HK-2 (cell line): ENCODE measurements at regions not wholly inside any gene's neighbourhood (a gene's known extent, or its start where the extent isn't known, plus 50 kb on each side); places are given as distances from the start of the nearest gene placed in this dataset.
A peak's percentile ranks its signal among the peaks of the same experiment; 100 is the strongest.

ENCODE experiments used
- DNase-seq: peaks from one replicate; pipeline ENCODE4 v3.0.0-alpha.2; 2018; ENCODE audit not compliant: unreplicated experiment

- no peak for DNase-seq
Observed at GRCh38 chr10:78771808-78772455, 296.8 kb upstream of the ZMIZ1 start.

- DNase-seq: no peak
Observed at GRCh38 chr10:78772486-78772885, 296.3 kb upstream of the ZMIZ1 start.

DNA sequence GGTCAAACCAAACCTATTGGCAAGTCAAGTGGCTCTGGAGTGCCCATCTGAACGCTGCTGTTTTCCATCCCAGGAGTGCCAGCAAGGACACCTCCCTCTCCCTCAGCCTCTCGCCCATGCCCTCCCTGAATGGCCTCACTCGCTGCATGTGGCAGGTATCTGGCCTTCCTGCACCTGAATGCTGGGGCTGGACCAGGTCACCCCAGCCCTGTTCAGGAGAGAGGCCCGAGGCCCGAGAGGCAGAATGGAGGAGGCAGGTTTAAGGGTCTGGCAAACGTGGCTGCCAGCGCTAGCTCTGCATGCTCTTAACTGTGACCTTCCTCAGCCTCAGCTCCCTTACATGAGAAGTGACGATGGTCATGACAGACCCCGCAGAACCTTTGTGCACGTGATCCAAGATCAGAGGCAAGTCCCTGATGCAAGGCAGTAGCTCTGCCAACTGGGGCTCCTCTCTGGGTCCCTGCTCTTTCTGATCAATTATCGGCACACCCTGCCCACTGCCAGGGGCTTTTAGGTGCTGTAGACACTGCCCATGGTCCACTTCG lies 295.7 kb upstream of the ZMIZ1 start:
- no peak for DNase-seq

DNA sequence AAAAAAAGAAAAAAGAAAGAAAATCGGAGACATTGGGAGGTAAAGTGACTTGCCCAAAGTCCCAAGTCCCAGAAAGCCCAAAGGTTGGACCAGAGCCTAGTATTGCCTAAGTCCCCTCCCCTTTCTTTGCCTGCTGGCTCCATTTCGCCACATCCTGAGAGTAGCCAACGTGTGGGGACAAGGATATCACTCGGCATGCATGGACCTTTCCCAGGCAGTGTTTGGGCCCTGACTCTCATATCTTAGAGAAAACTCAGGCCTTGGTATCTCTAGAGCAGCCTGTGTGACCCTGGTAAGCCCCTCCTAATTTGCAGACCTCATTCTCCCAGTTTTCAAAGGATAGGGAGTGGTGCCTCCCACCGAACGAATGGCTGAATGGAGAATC lies 294.2 kb upstream of the ZMIZ1 start:
- DNase-seq: no peak

- no peak for DNase-seq
Observed at GRCh38 chr10:78774999-78775711, 293.6 kb upstream of the ZMIZ1 start.

DNA sequence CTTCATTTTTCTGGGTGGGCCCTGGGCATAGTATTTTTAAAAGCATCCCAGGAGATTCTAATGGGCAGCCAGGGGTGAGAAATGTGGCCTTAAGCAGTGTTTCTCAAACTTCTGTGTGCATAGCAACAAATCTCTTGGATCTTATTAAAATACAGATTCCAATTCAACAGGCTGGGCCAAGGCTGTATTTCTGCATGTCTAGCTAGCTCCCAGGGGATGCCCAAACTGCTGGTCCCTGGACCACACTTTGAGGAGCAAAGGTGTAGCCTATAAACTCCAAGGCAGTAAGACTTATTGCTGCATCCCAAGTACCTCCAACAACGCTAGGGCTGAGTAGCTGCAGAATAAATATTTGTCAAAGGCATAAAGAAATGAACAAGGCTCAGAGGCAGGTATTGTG lies 292.9 kb upstream of the ZMIZ1 start:
- no peak for DNase-seq

GRCh38 chr10:78776756-78777155 lies 292.0 kb upstream of the ZMIZ1 start:
- no peak for DNase-seq

GRCh38 chr10:78777466-78777865 lies 291.3 kb upstream of the ZMIZ1 start:
- DNase-seq: no peak

GRCh38 chr10:78777867-78778266 lies 290.9 kb upstream of the ZMIZ1 start:
- no peak for DNase-seq

- DNase-seq: no peak
Observed at GRCh38 chr10:78778444-78779338, 290.1 kb upstream of the ZMIZ1 start.

DNA sequence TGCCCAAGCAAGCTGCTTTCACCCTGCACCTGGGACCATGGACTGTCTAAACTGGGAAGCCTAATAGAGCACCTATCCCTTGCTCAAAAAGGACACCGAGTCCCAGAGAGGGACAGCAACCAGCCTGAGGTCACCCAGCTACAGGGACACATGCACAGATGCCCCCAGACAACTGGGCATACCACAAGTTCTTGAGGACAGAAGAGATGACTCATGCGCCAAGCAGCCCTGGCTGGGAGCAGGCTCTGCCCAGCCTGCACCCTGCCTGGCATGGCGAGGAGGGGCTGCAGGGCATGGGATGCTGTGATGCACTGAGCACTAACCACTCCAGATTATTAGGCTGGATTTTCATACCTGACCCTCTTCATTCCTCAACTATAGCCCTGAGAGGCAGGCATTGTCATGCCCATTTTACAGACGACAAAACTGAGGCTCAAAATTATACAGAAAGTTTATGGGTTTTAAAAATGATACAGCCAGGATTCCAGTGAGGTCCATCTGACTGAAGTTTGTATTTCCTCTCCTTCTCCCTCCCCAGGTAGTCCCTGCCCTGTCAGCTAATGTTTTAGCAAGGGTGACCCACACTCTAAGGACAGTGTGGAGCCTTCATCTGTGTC lies 289.3 kb upstream of the ZMIZ1 start:
- DNase-seq: peak; percentile 26

DNA sequence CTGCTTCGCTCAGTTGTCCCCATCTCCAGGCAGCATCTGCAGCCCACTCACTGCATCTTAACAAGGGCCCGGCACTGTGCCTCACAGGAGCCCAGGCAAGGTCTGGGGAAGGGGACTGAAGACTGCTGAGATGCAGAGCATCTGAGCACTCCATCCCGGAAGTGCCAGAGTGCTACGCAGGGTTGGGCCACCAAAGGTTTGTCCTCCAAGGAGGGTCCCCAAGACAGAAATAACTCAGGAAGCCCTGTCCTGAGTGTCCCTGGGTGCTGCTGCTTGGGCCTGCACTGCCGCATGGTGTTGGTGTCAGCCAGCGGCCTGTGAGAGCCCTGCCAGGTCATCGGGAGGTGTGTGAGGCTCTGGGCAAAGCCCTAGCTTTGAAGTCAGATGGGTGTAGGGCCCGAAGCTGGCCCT lies 288.2 kb upstream of the ZMIZ1 start:
- no peak for DNase-seq

GRCh38 chr10:78781251-78781913 lies 287.4 kb upstream of the ZMIZ1 start:
- no peak for DNase-seq

DNA sequence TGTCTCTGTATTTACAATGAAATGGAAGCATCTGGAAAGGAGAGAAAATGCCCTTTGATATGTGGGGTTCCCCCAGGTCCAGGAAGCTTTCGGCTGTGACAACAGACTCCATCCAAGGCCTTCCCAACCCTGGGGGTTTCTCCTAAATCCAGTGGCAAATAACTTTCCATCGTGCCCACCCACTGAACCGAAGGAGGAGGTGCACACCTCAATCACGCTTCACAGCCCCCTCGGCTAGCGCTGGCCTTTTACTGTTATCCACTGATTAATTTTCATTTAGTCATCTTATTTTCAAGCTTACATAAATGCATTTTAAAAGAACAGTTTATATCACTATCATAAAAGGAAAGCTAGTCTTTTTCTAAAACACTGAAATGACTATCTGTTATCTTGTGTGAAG lies 286.8 kb upstream of the ZMIZ1 start:
- no peak for DNase-seq

DNA sequence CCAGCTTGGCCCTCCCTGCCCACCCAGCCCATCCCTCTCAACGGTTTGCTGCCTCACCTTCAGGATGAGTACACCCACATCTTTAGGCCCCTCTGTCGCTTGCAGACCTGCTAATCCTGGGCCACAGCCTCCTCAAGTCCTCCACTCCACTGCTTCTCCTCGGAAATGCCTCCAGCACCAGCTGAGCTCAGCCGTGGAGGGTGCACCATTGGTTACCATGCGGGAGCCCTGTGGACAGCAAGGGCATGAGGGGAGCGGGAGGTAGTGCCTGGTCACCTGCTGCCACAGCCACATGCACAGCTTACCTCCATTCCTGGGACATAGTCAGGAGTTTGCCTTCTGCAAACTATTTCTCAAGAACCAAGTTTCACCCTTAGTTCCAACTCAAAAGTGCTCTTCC lies 286.3 kb upstream of the ZMIZ1 start:
- no peak for DNase-seq

DNA sequence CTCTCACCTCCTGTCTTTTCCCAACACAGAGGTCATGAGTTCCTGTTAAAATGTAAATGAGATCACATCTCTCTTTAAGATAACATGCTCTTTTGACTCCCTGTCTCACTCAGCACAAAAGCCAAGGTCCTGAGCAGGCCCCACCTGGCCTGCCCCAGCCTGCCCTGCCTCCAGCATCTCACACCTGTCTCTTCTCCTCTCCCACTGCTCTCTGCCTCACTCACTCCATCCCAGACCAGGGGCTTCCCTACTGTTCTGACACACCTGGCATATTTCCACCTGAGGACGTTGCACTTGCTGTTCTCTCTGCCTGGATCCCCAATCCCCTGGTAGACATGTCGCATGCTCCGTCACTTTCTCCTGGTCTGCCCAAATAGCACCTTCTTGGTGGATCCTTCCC lies 285.0 kb upstream of the ZMIZ1 start:
- DNase-seq: no peak

DNA sequence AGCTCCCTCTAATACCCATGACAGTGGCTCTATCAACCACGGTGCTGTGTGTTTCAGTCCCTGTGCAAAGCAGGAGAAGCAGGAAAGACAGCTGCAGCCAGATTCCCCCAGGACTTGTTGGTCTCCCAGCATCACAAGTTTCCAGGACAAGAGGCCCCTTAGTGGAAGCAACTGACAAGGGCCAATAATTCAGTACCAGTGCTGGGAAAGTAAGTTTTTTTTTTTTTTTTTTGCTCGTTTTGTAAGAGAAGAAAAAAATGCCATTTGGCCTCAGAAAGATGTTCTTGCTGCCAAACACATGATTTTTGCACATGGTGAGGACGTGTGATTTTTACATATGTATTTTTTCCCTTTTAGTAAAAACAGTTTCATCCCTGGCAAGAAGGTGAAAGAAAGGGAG lies 284.2 kb upstream of the ZMIZ1 start:
- no peak for DNase-seq

DNA sequence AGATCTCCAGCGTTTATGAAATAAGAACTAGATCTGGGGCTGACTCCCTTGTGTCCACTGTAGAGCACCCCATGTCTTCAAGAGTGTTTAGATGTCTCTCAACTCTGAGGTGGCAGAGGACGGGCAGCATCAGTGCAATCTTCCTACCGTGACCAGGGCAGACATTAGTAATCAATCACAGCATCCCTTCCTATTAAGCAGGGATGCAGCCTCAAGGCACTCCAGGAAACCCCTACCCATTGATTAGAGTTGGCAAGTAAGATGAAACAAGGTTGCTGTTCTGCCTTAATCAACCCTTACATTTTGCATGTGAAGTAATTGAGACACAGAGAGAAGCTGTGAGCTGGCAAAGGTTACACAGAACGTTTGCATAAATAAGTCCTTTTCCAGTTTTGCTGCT lies 283.7 kb upstream of the ZMIZ1 start:
- DNase-seq: no peak

DNA sequence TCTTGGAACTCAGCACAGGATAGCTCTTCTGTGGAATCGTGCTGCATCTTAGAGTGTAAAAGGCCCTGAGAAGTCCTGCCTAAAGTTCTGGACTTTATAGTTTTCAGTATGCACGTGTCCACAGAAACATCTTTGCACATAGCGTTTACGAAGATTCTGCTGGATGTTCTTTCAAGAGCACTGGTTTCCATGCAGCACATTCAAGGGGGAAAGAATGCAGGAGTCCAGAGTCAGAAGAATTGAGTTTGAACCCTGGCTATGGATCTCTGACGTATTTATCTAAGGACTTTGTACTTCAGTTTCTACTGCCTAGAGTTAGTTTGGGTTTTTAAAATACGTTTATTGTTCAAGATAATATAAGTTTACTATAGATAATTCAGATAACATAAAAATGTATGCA lies 282.8 kb upstream of the ZMIZ1 start:
- no peak for DNase-seq

DNA sequence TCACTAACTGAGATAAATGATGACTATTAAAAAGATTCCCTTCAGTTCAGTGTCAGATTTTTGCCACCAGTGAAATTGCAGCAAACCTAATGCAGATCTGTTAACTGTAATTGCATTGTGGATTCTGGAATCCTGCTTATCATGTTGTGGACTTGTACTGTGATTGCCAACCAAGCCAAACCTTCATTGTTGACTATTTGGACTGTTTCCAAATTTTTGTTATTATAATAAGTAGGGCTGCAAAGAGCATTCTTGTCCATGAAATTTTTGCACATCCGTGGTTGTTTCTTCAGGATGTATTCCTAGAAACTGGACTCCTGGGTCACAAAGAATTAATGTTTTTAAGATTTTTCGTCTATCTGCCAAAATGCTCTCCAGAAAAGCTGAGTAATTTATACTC lies 281.6 kb upstream of the ZMIZ1 start:
- DNase-seq: no peak

GRCh38 chr10:78794736-78795455 lies 273.9 kb upstream of the ZMIZ1 start:
- no peak for DNase-seq
